ENCODE measurements at regions not wholly inside any gene's neighbourhood (a gene's known extent, or its start where the extent isn't known, plus 50 kb on each side); places are given as distances from the start of the nearest gene placed in this dataset.

- no peak for TF ChIP-seq CTCF (conservative IDR thresholded peaks at IDR 0.05; ENCODE audit: low read depth)
- CTCF ChIA-PET, result no interaction called here
- DNase-seq (ENCODE audit: low spot score), result no peak
- no peak overlapping the region for H3K27ac ChIP-seq
- POLR2A ChIA-PET (ENCODE audit: low non-redundant PET), result no interaction called here
Observed at GRCh38 chr4:126890383-126890782, 742.4 kb upstream of the INTU start.

GRCh38 chr4:126890994-126891393 lies 741.8 kb upstream of the INTU start:
- H3K27ac ChIP-seq, result no peak overlapping the region
- TF ChIP-seq CTCF (conservative IDR thresholded peaks at IDR 0.05; ENCODE audit: low read depth), result no peak
- ChIA-PET CTCF (interaction anchor here (0.6 kb wide), 1 partner anchor 139 kb away, joined by 3 read pairs; no protein-coding TSS in a partner anchor), POLR2A (ENCODE audit: low non-redundant PET) (no interaction called here)
- no peak for DNase-seq (ENCODE audit: low spot score)

GRCh38 chr4:126894963-126895362 lies 737.8 kb upstream of the INTU start:
- CTCF ChIA-PET, result no interaction called here
- no peak for DNase-seq (ENCODE audit: low spot score)
- TF ChIP-seq CTCF (conservative IDR thresholded peaks at IDR 0.05; ENCODE audit: low read depth), result no peak
- POLR2A ChIA-PET (ENCODE audit: low non-redundant PET), result no interaction called here
- H3K27ac ChIP-seq, result no peak overlapping the region

GRCh38 chr4:126895988-126896570 lies 736.7 kb upstream of the INTU start:
- TF ChIP-seq CTCF (conservative IDR thresholded peaks at IDR 0.05; ENCODE audit: low read depth), result no peak
- H3K27ac ChIP-seq, result no peak overlapping the region
- ChIA-PET CTCF (no interaction called here), POLR2A (ENCODE audit: low non-redundant PET) (no interaction called here)
- no peak for DNase-seq (ENCODE audit: low spot score)

- POLR2A ChIA-PET (ENCODE audit: low non-redundant PET), result no interaction called here
- CTCF ChIA-PET, result no interaction called here
- no peak for DNase-seq (ENCODE audit: low spot score)
- TF ChIP-seq CTCF (conservative IDR thresholded peaks at IDR 0.05; ENCODE audit: low read depth), result no peak
- no peak overlapping the region for H3K27ac ChIP-seq
Observed at GRCh38 chr4:126897038-126897437, 735.7 kb upstream of the INTU start.

- H3K27ac ChIP-seq, result no peak overlapping the region
- ChIA-PET CTCF (interaction anchor here (0.7 kb wide), 1 partner anchor 10 kb away, joined by 3 read pairs; no protein-coding TSS in a partner anchor), POLR2A (ENCODE audit: low non-redundant PET) (no interaction called here)
- no peak for TF ChIP-seq CTCF (conservative IDR thresholded peaks at IDR 0.05; ENCODE audit: low read depth)
- DNase-seq (ENCODE audit: low spot score), result no peak
Observed at GRCh38 chr4:126898815-126899214, 733.9 kb upstream of the INTU start.

All from RWPE1 (cell line).